Activated CD8-positive, alpha-beta memory T cell treated with anti-CD3 and anti-CD28 coated beads, Interleukin-2, amount 50 U/mL, for 1 hour (primary cell): ENCODE measurements at regions not wholly inside any gene's neighbourhood (a gene's known extent, or its start where the extent isn't known, plus 50 kb on each side); places are given as distances from the start of the nearest gene placed in this dataset.

Experiments used
- DNase-seq: peaks from one replicate; pipeline ENCODE4 v3.0.0-alpha.2; 2020; ENCODE audit errors: extremely low read depth

DNA sequence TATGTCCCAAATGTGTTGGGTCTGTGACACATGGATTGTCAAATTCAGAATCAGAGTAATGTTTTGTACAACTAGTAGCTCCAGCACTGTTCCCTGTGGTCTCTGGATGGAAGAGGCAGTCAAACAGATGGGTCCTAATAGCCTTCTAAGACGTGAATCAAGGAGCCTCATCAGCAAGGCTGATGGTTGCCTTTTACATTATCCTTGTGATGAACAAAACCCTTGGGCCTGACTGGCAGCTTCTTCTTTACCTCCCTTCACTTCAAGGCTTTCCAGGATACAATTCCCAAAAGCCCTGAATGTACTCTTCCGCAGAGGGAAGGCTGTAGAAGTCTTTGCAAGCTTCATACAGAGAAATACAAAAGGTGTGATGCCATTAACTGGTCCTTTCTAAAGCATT lies 633.3 kb downstream of the USP25 start:
- no peak for DNase-seq

DNA sequence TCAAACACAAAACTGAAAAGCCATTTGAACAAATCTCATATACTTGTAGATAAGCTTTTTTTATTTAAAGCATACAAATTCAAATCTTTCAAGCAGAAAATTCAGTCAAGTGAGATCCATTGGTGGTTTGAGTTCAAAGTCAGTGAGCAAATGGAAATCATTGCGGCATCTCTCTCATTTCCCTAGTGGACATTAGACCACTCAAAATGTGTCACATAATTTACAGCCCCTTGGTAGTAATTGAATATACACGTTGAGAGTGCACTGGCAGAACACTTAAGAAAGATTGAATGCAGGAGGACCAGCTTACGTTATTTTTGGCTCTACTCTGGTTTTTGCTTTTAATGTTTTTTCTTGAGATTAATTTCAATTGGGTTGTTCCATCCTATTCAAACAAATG lies 633.7 kb downstream of the USP25 start:
- DNase-seq: no peak

DNA sequence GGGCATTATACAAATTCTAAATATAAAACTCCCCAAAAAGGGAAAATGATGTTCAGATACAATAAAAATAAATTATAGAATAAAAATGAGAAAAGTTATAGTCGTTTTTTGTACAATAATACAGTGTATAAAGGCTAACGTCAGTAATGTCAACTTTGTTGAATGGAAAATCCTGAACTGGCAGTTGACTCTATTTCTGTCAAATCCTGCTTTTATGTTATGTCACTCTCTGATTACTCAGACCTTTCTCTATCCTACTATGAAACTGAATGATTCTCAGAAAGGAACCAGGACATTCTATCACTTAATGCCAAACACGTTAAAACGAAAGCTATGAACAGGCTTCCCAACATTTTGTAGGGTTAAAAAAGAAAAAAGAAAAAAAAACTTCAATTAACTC lies 636.4 kb downstream of the USP25 start:
- DNase-seq: no peak

DNA sequence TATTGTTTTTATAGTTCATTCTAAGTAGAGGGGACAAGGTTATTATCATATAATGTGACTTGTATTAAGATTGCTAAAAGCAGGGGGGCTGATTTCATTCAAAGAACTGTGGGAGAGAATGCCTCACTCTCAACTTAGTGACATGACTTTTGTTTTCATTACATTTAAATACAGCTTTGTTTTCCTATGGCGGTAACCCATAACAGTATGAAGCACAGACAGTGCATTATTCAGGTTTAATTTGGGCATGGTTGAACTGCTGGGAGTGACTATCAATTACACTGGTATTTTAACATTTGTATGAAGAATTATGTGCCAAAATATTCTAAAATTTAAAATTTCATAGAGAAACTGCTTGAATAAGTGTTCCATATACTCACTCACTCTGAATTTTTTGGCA lies 637.3 kb downstream of the USP25 start:
- DNase-seq: no peak

DNA sequence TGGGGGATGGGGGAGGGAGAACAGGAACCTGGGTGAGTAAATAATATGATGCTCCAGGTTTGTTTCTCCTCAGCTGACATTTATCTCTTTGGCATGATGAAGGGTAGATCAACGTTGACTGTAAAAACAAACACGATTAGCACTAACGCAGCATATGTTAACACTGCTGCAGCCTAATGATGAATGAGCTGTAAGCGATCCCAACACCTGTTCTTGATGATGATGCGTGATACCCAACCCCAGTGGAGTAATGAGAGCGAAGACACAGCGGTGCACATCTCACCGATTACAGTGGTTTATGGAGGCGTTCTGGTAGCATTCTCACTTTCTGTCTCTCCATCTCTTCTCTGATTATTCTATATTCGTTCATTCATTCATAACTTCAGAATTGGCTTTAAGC lies 640.4 kb downstream of the USP25 start:
- no peak for DNase-seq

DNA sequence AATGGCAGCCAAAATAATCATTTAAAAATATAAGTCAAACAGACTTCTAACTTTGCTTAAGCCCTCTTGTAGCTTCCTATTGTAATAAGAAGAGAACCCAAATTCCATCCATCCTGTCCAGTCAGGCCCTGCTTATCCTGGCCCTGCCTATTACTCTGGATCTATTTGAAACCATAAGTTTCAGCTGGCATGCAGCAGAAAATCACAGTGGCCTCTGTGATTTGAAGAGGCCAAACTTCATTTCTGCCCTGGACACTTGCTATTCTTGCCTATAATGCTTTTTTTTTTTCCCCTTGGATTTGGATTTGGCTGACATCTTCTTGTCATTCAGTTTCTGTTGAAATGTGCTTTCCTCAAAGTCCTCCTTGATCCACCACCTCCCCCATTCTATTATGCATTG lies 642.8 kb downstream of the USP25 start:
- no peak for DNase-seq

DNA sequence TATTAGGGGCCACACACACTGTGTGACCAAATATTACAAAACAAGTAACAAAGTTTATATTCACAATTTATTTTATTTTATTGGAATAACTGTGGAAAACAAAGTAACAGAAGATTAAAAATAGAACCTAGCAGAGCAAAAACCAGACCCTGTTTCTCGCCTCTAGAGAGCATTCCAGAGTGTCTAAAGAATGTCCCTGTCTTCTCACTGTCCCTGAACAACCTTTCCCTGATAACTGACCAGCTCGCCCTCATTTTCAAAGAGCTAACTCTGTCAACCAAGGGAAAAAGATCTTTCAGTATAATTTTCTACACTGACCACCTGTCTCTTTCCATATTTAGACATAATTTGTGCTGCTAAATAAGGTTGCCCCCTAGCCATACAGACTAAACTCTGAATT lies 646.9 kb downstream of the USP25 start:
- DNase-seq: no peak

DNA sequence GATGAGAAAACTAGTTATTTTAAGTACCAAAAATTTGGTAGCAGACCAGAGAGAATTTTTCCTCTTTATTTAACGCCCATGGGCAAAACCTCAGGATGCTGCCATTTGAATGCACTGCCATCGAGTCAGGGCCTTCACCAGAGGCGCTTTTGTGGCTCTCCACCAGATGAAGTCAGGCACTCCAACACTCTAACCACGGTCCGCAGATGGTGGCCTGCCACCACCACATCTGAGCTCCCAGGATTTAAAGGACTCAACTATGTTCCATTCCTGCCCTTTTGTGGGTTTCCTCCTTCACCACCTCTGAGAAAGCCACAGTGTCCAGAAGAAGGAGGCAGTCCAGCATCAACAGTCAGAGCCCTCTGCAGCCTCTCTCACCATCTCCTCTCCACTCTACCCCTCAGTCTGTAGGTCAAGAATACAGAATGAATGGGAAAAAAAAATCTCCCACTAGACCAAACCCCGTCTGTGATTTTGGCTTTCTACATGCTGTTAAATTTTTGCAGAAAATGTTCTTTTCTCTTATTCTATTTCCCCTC lies 647.4 kb downstream of the USP25 start:
- no peak for DNase-seq

DNA sequence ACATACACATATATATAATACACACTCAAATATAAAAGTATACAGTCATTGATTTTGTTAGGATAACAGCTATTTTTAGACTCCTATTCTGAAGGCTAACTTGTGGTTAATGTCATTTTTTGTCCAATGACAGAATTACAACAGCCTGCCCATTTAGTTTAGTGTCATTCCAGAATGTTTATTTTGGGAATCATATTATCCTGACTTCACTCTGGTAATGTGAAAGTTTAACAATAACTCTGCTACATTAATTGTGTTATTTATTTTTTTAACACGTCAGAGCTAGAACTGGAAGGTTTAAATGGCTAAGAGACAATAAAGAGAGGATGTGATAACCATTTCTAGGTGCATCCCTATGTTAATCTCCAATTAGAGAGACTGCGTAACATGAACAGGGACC lies 648.1 kb downstream of the USP25 start:
- DNase-seq: no peak

DNA sequence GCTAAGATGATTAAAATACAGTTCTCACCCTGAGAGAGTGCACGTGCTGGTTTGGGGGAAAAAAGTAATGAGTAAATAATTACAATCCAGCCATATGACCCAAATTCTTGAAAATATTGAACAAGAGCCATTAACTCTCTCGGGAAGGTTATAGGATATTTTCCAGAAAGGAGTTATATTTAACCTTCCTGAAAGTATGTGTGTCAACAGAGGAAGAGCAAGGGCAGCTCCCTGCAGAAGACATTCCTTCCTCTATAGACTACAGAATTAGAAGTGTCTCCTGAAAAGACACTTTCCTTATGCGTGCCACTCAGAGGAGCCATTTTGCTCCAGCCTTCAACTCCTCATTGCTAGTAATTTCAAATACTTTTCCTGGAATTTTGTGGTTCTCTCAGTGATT lies 648.7 kb downstream of the USP25 start:
- DNase-seq: no peak

DNA sequence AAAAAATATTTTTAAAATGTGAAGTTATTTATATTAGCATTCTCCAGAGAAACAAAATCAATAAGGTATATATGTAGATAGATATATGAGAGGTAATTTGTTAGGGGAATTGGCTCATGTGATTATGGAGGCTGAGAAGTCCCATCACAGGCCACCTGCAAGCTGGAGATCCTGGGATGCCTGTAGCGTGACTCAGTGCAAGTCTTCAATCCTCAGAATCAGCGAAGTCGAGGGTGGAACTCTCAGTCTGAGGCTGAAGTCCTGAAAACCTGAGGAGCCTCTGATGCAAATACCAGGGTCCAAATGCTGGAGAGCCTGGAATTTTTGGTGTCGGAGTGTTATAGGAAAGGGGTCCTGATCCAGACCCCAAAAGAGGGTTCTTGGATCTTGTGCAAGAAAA lies 658.5 kb downstream of the USP25 start:
- no peak for DNase-seq

DNA sequence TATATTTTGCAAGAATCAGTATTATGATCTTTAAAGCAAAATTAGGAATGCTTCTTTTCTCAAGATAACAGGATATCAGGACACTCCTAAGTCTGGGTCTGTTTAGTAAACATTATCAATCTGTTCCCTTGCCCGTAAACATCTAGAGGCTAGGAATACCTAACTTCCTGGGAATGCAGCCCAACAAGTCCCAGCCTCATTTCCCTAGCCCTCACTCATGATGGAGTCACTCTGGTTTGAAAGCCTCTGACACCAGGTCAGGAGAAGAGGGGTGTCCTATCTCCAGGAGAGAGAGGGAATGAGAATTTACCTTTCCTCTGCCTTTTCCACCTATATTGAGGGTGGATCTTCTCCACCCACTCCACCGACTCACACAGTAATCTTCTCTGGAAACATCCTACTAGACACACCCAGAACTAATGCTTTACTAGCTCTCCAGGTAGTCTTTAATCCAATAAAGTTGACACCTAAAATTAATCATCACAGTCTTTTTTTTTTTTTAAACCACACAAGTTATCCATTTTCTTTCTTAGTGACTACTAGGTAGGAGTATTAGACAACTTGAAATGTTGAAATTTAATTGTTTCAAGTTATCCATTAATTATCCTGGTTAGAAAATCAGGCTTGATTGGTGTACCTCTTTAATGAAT lies 659.3 kb downstream of the USP25 start:
- DNase-seq: no peak

DNA sequence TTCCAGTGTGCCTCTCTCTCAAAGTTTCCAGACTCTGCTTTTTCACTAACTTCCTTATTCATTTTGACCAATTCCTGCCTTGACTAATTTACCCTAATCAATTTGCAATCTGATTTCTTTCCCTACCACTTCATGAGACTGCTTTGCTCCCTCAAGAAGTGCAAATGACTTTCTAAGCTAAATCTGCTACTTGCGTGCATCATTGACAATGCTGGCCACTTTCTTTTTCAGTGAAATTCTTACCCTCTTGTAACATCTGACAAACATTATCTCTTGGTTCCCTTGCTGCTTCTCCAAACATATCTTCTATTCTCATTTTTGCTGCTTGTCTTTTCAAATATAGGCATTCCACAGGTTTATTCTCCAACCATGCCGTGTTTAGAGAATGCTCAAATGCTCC lies 659.9 kb downstream of the USP25 start:
- DNase-seq: no peak

DNA sequence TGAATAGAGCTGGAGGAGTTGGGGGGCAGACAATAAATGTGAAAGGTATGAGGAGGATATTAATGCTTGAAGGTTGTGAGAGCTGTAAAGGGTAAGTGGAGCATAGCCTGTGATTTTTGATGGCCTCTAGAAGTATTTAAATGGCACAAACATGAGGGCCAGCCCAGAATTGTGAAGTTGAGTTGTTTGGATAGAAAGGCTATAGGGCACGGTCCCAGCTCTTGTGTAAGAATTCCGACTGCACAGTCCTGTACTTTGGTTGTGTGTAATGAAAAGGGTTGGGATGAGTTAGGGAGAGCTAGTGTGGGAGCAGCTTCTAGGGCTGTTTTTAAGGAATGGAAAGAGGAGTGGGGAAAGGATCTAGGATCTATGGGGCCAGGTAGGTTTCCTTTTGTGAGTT lies 665.5 kb downstream of the USP25 start:
- DNase-seq: no peak

DNA sequence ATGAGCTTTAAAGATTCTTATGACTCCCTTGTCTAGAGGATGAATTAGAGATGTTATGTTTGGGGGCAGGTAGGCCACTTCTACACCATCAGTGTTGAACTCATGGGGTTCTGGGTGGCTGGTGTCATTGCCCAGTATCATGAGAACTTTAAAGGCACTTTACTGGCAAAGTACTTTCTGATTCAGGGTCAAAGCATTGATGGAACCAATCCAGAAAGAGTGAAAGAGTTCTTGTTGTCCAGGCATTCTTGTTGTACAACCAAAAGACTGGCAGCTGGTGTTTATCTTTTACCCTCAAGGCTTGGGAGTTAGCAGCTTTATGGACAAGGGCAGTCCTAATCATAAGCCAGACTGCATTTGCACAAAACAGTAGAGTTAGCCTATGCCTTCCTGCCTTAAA lies 673.0 kb downstream of the USP25 start:
- DNase-seq: no peak

DNA sequence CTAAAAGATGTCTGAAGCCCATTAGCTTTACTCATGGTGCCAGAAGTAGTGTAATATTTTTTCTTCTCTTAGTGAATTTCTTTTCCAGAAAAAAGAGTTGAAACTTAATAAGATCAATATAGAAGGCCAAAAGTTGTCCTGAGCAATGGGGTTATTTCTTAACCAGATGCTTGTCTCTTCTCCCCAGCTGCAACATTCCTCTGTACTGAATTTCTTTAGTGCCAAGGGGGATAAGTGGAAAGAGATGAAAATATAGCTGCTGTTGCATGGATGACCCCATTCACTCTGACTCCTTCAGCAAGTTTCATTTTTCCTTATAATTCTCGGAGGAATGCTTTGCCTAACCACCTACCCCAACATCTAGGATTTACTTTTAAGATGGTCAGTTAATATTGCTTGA lies 675.0 kb downstream of the USP25 start:
- DNase-seq: no peak

DNA sequence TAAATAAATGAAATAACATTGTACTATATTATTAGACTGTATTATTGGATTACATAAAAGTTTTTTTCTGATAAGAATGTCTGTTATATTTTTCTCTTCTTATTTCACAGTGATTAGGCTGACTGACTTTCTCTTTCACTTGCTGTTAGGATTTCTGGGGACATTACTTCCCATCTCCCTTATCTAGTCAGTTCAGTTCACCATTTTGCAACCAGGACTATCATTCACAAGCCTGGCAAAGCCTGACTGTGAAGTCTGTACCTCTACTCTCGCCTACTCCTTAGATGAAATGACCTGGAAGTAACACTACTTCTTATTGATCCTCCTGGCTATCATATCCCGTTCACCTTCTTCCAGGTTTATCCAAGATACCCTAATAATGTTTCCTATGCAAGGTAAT lies 676.6 kb downstream of the USP25 start:
- no peak for DNase-seq

DNA sequence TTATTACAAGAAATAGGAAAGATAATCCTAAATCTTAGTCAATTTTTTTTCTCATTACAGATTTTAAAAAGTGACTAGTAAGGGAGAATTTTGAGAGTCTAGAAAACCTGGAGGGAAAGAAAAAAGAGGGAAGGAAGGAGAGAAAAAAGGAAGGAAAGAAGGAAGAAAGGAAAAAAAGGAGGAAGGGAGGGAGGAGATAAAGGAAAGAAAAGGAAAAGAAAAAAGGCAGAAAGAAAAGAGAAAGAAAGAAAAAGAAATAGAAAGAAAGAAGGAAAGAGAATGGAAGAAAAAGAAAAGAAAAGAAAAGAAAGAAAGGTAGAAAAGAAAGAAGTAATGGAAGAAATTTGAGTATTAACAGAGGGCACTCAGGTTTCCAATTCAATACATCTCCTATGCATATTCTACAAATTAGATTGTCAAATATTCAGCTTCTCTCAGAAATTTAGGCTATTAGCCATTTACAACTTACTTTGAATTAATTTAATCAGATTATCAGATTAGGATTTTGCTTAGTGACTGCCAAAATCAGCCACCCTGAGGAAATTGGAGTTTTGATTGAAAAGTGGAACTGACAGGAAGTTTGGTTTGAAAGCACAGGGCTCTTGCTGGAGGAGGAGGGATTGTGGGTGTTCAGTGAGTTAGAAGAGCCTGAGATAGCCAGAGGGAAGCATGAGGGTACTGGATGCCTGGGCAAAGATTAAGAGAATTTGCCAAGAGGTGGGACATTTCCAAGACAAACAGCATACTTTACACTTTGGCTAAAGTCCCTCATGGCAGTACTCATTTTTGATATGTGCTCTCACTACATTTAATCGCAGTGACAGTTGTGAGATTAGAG lies 677.8 kb downstream of the USP25 start:
- no peak for DNase-seq

DNA sequence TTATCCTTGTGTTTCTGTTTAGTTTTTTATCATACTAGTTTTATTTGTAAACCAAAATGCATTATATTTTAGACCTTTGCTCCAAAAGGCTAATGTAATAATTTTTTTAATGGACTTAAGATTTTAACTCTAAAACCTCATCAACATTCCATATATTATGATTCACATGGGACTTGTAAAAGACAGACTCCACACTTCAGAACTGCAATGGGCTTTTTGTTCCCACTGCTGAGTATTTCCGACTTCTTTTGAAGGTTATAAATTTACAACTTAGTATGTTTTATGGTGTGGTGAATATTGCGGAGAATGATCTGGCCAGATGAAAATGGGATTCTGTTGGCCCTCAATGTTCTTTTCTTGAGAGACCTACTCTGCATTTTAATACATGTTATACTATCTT lies 678.5 kb downstream of the USP25 start:
- DNase-seq: no peak

DNA sequence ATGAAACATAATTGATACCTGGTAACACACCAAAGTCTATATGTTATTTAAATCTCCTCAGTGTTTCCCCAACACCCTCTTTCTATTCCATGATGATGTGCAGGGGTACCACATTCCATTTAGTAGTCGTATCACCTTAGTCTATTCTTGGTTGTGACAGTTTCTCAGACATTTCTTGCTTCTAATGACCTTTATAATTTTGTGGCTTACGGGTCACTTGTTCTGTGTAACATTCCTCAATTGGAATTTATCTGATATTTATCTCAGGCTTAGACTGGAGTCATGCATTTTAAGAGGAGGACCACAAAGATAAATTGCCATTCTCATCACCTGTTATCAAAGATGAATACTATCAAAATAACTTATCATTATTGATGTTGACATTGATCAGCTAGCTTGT lies 679.6 kb downstream of the USP25 start:
- no peak for DNase-seq

DNA sequence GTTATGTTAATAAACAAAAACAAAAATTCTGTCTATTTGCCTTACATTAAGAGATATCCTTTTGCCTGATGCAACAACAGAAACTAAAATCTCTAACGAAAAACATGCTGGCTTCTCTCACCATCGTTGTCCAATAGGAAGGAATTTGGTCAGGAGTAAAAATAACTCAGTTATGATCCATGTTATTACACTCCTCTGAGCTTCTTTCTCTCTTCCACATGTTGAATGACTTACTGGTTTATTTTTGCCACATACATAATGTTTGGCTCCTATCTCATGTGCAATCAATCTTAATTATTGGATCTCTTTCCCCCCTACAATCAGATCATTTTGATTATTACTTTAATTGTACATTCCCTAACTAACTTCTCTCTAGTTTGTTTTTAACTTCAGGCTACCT lies 688.4 kb downstream of the USP25 start:
- DNase-seq: no peak

DNA sequence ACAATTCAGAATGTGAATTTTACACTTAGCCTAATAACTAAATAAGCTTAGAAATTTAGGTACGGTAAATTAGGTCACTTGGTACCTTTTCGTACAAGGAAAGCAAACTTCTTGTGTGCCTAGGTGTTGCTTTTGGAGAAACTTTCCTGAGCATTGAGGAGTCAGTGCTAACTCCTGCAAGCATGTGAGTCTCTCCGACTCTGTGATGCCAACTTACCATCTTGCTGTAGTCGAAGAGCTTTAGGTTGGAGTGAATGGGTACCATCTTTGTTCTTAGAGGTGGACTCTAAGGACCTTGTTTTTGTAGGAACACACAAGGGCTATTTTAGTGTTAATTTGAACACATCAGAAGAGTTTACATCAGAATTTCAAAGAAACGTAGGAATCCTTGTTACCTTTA lies 688.9 kb downstream of the USP25 start:
- no peak for DNase-seq

DNA sequence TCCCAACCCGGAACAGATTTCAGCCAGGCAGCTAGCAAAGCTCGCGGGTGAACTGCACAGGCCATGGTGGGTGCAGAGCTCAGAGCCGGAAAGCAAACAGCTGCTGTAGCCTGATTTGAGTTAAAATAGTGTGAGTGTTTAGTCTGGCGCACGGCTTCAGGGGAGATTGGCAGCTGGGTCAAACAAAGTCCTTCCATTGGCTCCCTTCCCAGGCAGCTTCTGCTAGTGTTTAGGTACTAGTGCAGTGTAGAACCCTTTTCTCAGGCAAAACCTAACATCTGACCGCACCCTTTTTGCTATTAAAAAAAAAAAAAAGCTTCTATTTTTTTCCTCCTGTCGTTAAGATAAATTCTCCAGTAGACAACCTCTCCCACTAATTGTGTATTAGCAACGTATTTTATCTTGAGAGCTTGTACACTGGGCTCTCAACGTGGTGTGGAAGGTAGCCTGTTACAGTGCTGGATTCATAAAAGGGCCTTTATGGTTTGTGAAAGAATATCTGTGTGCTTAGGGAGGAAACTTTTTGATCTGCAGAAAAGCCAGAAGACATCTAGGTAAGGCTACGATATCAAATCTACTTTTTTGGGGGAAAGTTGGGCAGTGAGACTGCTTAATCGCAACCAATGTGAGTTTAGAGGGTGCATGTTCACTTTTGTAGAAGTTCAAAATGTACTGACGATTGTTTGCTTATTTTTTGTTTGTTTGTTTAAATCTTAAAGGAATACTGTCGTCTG lies 689.6 kb downstream of the USP25 start:
- DNase-seq: no peak
